ENCODE measurements at regions not wholly inside any gene's neighbourhood (a gene's known extent, or its start where the extent isn't known, plus 50 kb on each side); places are given as distances from the start of the nearest gene placed in this dataset.
A peak's percentile ranks its signal among the peaks of the same experiment; 100 is the strongest.
"Not testable (repeated sequence)": the region's sequence is repeated elsewhere in the genome, so short reads cannot be mapped to it uniquely, and the experiment has no call there.

- no peak for DNase-seq (ENCODE audit: low read depth)
These were observed 232.4 kb upstream of the RBMS1 start for GRCh38 chr2:160726046-160726445.

- no peak for DNase-seq (ENCODE audit: low read depth)
These were observed 236.8 kb upstream of the RBMS1 start for GRCh38 chr2:160730296-160730995.

GRCh38 chr2:160731415-160731814 lies 237.8 kb upstream of the RBMS1 start:
- DNase-seq (ENCODE audit: low read depth) = no peak

- DNase-seq (ENCODE audit: low read depth) = no peak
These were observed 238.2 kb upstream of the RBMS1 start for GRCh38 chr2:160731856-160732255.

- no peak for DNase-seq (ENCODE audit: low read depth)
These were observed 242.1 kb upstream of the RBMS1 start for GRCh38 chr2:160735696-160736095.

- peak; percentile 68 for DNase-seq (ENCODE audit: low read depth)
These were observed 242.8 kb upstream of the RBMS1 start for GRCh38 chr2:160736148-160737028.

GRCh38 chr2:160737247-160737646 lies 243.6 kb upstream of the RBMS1 start:
- no peak for DNase-seq (ENCODE audit: low read depth)

GRCh38 chr2:160741271-160741670 lies 247.7 kb upstream of the RBMS1 start:
- DNase-seq (ENCODE audit: low read depth) = no peak

- no peak for DNase-seq (ENCODE audit: low read depth)
These were observed 248.2 kb upstream of the RBMS1 start for GRCh38 chr2:160741815-160742214.

- peak; percentile 34 for DNase-seq (ENCODE audit: low read depth)
These were observed 249.1 kb upstream of the RBMS1 start for GRCh38 chr2:160742667-160743066.

- DNase-seq (ENCODE audit: low read depth) = peak; percentile 66
These were observed 254.0 kb upstream of the RBMS1 start for GRCh38 chr2:160747501-160748170.

GRCh38 chr2:160751021-160751420 lies 257.4 kb upstream of the RBMS1 start:
- peak; percentile 26 for DNase-seq (ENCODE audit: low read depth)

- DNase-seq (ENCODE audit: low read depth) = peak; percentile 76
These were observed 259.1 kb upstream of the RBMS1 start for GRCh38 chr2:160752475-160753330.

GRCh38 chr2:160753331-160753654 lies 259.7 kb upstream of the RBMS1 start:
- no peak for DNase-seq (ENCODE audit: low read depth)

- no peak for DNase-seq (ENCODE audit: low read depth)
These were observed 260.4 kb upstream of the RBMS1 start for GRCh38 chr2:160753960-160754359.

GRCh38 chr2:160756481-160756880 lies 262.9 kb upstream of the RBMS1 start:
- DNase-seq (ENCODE audit: low read depth) = peak; percentile 15

- not testable (repeated sequence) for DNase-seq (ENCODE audit: low read depth)
These were observed 269.0 kb upstream of the RBMS1 start for GRCh38 chr2:160762493-160763128.

GRCh38 chr2:160783474-160783873 lies 289.9 kb upstream of the RBMS1 start:
- peak; percentile 32 for DNase-seq (ENCODE audit: low read depth)

GRCh38 chr2:160784034-160784433 lies 290.4 kb upstream of the RBMS1 start:
- DNase-seq (ENCODE audit: low read depth) = no peak

GRCh38 chr2:160790738-160791137 lies 297.1 kb upstream of the RBMS1 start:
- no peak for DNase-seq (ENCODE audit: low read depth)

- no peak for DNase-seq (ENCODE audit: low read depth)
These were observed 298.3 kb upstream of the RBMS1 start for GRCh38 chr2:160791884-160792283.

Measured in iris pigment epithelial cell (primary cell).